Skin of body (tissue), 1 donor: ENCODE measurements at regions not wholly inside any gene's neighbourhood (a gene's known extent, or its start where the extent isn't known, plus 50 kb on each side); places are given as distances from the start of the nearest gene placed in this dataset.

ENCODE experiments used
- DNase-seq: peaks from one replicate; lab custom pipeline; 2025; lab: John Stamatoyannopoulos, UW

- no peak for DNase-seq
These were observed 84.8 kb downstream of the CPN2 start for GRCh38 chr3:194265996-194266964.

- DNase-seq = no peak
These were observed 83.1 kb downstream of the CPN2 start for GRCh38 chr3:194267744-194268653.

- DNase-seq = no peak
These were observed 82.2 kb downstream of the CPN2 start for GRCh38 chr3:194268654-194269512.

- peak; percentile 39 for DNase-seq
These were observed 81.5 kb downstream of the CPN2 start for GRCh38 chr3:194269610-194270145.

- DNase-seq = peak; percentile 51
These were observed 80.3 kb downstream of the CPN2 start for GRCh38 chr3:194270627-194271459.

GRCh38 chr3:194271460-194272035, 79.6 kb downstream of the CPN2 start:
- DNase-seq = no peak

GRCh38 chr3:194272221-194272620, 78.9 kb downstream of the CPN2 start:
- DNase-seq = no peak

GRCh38 chr3:194272861-194273742, 78.0 kb downstream of the CPN2 start:
- DNase-seq = peak; percentile 91

GRCh38 chr3:194273743-194274310, 77.3 kb downstream of the CPN2 start:
- no peak for DNase-seq

GRCh38 chr3:194274424-194275085, 76.6 kb downstream of the CPN2 start:
- no peak for DNase-seq

- DNase-seq = no peak
These were observed 75.8 kb downstream of the CPN2 start for GRCh38 chr3:194275291-194275690.

GRCh38 chr3:194275721-194276120, 75.4 kb downstream of the CPN2 start:
- peak; percentile 28 for DNase-seq

- DNase-seq = no peak
These were observed 74.4 kb downstream of the CPN2 start for GRCh38 chr3:194276768-194277103.

- peak; percentile 66 for DNase-seq
These were observed 73.9 kb downstream of the CPN2 start for GRCh38 chr3:194277104-194277785.

- peak; percentile 57 for DNase-seq
These were observed 73.4 kb downstream of the CPN2 start for GRCh38 chr3:194277786-194278130.

GRCh38 chr3:194278186-194278845, 72.8 kb downstream of the CPN2 start:
- no peak for DNase-seq

- DNase-seq = no peak
These were observed 72.0 kb downstream of the CPN2 start for GRCh38 chr3:194279101-194279500.
